Cardiac septum (tissue), 1 donor: ENCODE measurements at regions not wholly inside any gene's neighbourhood (a gene's known extent, or its start where the extent isn't known, plus 50 kb on each side); places are given as distances from the start of the nearest gene placed in this dataset.
"Not testable (repeated sequence)": the region's sequence is repeated elsewhere in the genome, so short reads cannot be mapped to it uniquely, and the experiment has no call there.

ENCODE experiments used
- DNase-seq: peaks from one replicate; pipeline ENCODE4 v3.0.0-alpha.2; 2020; ENCODE audit warnings: low spot score
- intact Hi-C: fragments of 100-400 bp; cut with DNase I; formaldehyde crosslinking; loops from one replicate; pipeline ENCODE4 v1.14.0; 2022
- donor health status: DM: no; HTN: no; CAD: no.

DNA sequence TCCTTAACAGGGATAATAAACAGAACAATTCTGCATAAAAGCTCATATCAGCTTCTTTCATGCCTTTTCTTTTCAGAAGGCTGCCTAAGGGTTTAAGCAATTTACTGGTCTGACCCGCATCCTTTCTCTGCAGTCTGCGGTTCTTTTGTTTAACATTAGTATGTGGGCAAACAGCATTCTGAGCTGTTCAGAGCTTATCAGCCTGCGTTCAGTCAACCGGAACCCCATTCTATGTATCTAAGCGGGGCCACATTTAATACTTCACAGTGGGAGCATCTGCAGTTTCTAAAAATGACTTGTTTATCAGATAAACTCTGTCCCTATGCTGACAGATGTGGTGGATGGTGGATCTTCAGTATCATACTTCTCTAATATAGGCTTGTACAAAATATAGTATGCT, 758.9 kb upstream of the MMS22L start:
- DNase-seq: no peak
- intact Hi-C loops: loop anchor here (5.0 kb wide), 1 partner anchor 545 kb away; no protein-coding TSS in a partner anchor

DNA sequence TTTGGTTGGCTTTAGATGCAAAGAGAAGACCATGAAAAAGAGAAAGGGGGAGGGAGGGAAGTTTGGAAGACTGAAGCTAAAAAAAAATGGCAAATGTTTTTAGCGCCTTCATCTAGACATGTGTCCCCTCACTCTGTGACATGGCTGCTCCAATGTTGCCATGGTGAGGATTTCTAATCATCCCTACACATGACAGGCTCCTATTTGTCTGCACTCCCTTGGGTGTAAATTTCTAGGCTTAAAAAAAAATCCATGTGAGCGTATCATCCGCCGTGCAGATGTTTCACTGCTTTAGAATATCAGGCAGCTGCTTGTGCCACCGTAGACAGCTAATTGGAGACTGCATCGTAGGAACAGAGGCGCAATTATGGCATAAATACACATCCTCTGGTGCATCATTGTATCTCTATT, 761.1 kb upstream of the MMS22L start:
- intact Hi-C loops: loop anchor here (5.0 kb wide), 1 partner anchor 547 kb away; no protein-coding TSS in a partner anchor
- no peak for DNase-seq

- intact Hi-C loops: loop anchor here (5.0 kb wide), 1 partner anchor 548 kb away; no protein-coding TSS in a partner anchor
- no peak for DNase-seq
Measured at GRCh38 chr6:98044791-98045470, 761.9 kb upstream of the MMS22L start.

GRCh38 chr6:98047164-98047563, 764.1 kb upstream of the MMS22L start:
- DNase-seq: no peak

DNA sequence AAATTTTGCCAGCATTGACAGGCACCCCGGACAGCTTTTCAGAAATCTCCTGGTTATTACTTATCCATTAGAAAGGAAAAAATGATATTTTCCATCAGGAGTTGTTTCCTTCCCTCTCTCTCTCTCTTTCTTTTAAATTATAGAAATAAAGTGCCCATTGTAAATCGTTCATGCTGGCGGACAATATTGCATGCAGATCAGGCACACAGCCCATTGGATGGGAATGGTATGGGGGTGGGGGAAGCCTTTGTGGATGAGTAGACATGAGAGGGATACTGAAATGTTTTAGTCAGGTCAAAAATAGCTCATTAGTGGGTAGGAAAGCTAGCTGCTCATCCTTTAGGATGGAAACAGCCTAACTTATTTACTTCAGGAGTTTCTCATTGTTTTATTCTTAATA, 764.9 kb upstream of the MMS22L start:
- intact Hi-C loops: no loop called here
- DNase-seq: no peak

More at GRCh38 chr6:98047164-98047563, 764.1 kb upstream of the MMS22L start:
- intact Hi-C loops: no loop called here

- DNase-seq: no peak
- intact Hi-C loops: no loop called here
Measured at GRCh38 chr6:98054453-98054852, 771.4 kb upstream of the MMS22L start.

- no peak for DNase-seq
Measured at GRCh38 chr6:98056955-98057354, 773.9 kb upstream of the MMS22L start.

DNA sequence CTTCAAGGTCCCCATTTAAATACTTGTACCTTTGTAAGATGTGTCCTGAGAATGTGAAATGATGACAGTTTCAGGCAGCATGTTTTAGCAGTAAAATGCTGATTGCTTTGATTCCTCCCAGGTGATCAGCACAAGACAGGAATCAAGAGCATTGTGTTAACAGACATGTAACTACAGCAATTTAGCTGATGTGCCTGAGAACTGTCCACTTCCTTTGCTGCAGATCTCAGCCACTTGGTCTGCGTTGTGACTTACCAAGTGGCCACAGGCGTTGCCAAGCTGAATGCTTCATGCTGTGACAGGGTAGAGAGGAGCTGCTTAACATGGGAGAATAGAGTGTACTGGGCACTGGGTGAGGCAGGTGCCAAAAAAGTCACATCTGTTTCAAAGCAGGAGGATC, 767.0 kb upstream of the POU3F2 start:
- DNase-seq: no peak
- intact Hi-C loops: no loop called here

More at GRCh38 chr6:98056955-98057354, 773.9 kb upstream of the MMS22L start:
- intact Hi-C loops: no loop called here

GRCh38 chr6:98088537-98088936, 745.8 kb upstream of the POU3F2 start:
- intact Hi-C loops, DNase-seq: not testable (repeated sequence)

DNA sequence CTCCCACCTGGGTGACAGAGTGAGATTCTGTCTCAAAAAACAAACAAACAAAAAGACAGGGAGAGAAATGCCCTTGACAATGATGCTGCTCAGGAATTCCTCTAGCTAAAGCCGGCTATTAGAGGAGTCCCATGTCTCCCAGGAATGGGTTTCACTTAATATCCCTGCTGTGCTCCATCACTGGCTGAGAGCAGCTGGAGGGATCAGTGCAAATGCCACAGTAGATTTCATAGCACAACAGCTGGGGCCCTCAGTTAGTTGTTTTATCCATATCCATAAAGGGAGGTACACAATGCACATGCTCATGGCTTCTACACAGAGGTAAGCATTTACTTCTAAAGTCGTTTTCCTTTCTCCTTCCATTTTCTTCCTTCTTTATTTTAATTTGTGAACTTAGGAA, 742.0 kb upstream of the POU3F2 start:
- intact Hi-C loops: no loop called here
- DNase-seq: no peak

GRCh38 chr6:98094696-98095095, 739.7 kb upstream of the POU3F2 start:
- intact Hi-C loops: no loop called here
- no peak for DNase-seq

- intact Hi-C loops: no loop called here
- DNase-seq: no peak
Measured at GRCh38 chr6:98107801-98108200, 726.6 kb upstream of the POU3F2 start.

DNA sequence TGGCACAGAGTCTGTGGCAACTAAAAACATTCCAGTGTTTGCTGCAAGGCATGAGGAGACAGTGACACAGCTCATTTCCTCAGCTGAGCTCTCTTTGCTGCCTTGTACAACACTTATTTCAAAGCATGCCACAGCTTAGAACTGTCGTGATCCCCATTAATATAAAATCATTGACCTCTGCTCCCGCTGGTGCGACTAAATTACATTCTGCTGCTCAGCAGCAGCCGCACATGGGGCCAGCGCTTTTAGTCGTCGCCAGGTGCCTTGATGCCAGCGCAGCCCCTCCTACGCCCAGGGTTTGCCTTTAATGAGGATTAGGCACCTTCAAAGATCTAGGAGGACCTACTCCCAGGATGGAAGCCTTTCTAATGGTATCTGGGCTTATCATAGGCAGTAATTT, 717.9 kb upstream of the POU3F2 start:
- no peak for DNase-seq
- intact Hi-C loops: no loop called here

DNA sequence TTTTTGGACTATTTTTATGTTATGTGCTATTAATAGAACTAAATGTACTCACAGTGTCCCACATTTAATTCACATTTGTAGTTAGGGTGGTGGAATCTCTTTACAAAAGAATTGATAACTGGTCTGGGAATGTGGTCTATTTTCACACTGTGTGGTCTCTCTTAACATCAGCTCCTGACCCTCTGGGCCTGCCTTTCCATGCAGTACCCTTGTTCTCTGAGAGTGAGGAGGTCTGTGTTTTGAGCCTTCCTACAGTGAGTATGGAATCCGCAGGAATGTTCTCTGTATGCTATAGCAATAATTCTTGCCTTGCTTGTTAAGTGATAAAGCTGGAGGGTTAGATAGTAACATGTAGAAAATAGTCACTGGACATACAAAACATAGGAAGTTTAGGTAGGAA, 717.3 kb upstream of the POU3F2 start:
- DNase-seq: no peak
- intact Hi-C loops: no loop called here

- no peak for DNase-seq
- intact Hi-C loops: no loop called here
Measured at GRCh38 chr6:98118397-98119045, 715.9 kb upstream of the POU3F2 start.

DNA sequence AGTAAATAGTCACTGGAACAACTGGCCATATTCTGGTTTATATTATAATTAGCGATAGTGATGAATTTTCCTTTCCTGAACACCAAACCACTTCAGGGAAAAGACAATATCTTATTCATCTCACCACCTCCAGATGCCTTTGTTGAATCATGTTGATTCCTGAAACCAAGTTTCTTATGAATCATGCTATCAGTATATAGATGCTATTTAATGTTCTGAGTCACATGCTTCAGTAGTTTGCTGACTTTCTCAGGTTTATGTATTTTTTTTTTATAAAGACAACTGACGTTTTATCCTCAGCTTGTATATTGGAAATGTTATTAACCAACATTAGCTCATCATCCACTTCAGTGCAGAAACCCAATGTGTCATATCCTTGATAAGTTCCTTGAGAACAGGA, 710.2 kb upstream of the POU3F2 start:
- intact Hi-C loops: no loop called here
- no peak for DNase-seq

DNA sequence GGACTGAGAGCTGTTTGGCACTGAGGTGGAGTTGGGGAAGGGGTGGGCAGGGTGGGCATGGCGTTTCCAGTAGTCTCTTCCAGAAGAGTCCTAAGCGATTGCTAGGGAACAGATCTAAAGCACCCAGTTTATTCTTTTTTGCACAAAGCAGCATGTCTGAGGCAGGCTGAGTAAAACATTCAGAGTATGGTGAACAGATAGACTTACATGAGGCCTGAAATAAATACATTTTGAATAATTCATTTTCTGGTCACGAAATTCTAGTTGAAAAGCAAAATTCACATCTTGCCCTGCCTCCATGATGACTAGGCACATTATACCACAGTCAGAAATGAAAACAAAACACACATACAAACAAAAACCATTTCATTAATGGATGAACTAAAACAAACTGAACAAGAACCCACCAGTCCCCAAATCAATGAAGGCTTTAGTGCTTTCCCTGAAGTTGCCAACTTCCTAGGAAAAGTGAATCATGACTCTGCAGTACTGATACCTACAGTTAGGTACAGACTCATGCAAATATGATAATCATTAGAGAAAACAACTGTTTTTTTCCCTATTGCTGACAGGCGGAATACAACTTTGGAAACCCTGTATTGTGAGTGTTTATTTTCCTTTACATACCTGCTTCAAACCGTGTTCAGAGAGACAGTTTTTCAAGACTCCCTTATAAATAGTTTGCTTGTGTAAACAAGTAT, 702.9 kb upstream of the POU3F2 start:
- DNase-seq: no peak

GRCh38 chr6:98136333-98136732, 698.0 kb upstream of the POU3F2 start:
- no peak for DNase-seq
- intact Hi-C loops: no loop called here

More for the DNA sequence above, 702.9 kb upstream of the POU3F2 start:
- intact Hi-C loops: no loop called here

DNA sequence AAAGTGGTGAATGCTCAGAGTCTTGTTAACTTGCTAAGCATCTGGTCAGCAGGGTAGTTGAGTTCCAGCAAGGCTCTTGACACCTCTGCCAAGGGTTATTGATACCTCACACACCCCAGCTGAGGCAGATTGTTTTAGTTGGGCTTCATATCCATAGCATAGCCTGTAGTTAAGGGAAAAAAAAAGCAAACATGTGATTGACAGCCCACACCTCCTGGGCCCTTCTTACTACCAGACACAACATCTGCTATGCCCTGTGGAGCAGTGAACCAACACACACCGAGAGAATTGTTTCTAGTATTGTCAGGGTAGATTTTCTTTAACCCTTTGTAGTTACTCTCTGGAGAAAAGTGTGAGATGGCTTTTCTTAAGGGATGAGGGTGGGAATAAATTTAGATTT, 697.0 kb upstream of the POU3F2 start:
- intact Hi-C loops: no loop called here
- DNase-seq: no peak

DNA sequence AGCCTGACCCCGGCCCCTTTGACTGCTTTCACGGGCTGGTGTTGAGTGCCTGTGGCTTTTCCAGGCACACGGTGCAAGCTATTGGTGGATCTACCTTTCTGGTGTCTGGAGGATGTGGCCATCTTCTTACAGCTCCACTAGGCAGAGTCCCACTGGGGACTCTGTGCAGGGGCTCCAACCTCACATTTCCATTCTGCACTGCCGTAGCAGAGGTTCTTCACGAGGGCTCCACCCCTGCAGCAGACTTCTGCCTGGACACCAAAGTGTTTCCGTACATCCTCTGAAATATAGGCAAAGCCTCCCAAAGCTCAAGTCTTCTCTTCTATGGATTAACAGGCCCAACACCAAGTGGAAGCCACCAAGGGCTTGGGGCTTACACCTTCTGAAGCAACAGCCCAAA, 691.5 kb upstream of the POU3F2 start:
- no peak for DNase-seq
- intact Hi-C loops: no loop called here

DNA sequence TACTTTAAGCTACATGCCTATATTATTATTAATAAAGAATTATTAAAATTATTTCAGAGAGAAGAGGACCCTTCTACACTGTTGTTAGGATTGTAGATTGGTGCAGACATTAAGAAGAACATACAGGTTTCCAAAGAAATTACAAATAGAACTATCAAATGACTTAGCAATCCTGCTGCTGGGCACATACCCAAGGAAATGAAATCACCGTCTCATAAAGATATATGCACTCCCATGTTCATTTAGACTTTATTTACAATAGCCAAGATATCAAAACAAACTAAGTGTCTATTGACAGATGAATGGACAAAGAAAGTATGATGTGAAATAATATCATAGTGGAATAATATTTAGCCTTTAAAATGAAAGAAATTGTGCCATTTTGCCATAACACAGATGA, 687.7 kb upstream of the POU3F2 start:
- DNase-seq: no peak
- intact Hi-C loops: no loop called here
